GM18502 (cell line): ENCODE measurements at regions not wholly inside any gene's neighbourhood (a gene's known extent, or its start where the extent isn't known, plus 50 kb on each side); places are given as distances from the start of the nearest gene placed in this dataset.
"Not testable (repeated sequence)": the region's sequence is repeated elsewhere in the genome, so short reads cannot be mapped to it uniquely, and the experiment has no call there.

ENCODE experiments used
- ATAC-seq: cut with Tn5 transposase; IDR thresholded peaks from one replicate; pipeline ENCODE4 v1.9.1; 2021; ENCODE audit warnings: mild to moderate bottlenecking; ENCODE audit not compliant: unreplicated experiment, poor library complexity

GRCh38 chr4:78660559-78660958 is 109.0 kb downstream of the ANXA3 start:
- ATAC-seq, result no peak

- ATAC-seq, result no peak
Measured at GRCh38 chr4:78661086-78661690, 109.6 kb downstream of the ANXA3 start.

- ATAC-seq, result peak; percentile 83
Measured at GRCh38 chr4:78661921-78662521, 110.5 kb downstream of the ANXA3 start.

GRCh38 chr4:78662658-78663057 is 111.1 kb downstream of the ANXA3 start:
- no peak for ATAC-seq

- not testable (repeated sequence) for ATAC-seq
Measured at GRCh38 chr4:78664296-78664695, 111.9 kb upstream of the BMP2K start.

GRCh38 chr4:78665216-78665770 is 110.9 kb upstream of the BMP2K start:
- no peak for ATAC-seq

- no peak for ATAC-seq
Measured at GRCh38 chr4:78666830-78667258, 109.3 kb upstream of the BMP2K start.

- ATAC-seq, result peak; percentile 34
Measured at GRCh38 chr4:78667325-78667724, 108.8 kb upstream of the BMP2K start.

GRCh38 chr4:78667764-78668163 is 108.4 kb upstream of the BMP2K start:
- ATAC-seq, result peak; percentile 90

GRCh38 chr4:78669453-78669852 is 106.7 kb upstream of the BMP2K start:
- ATAC-seq, result no peak

DNA sequence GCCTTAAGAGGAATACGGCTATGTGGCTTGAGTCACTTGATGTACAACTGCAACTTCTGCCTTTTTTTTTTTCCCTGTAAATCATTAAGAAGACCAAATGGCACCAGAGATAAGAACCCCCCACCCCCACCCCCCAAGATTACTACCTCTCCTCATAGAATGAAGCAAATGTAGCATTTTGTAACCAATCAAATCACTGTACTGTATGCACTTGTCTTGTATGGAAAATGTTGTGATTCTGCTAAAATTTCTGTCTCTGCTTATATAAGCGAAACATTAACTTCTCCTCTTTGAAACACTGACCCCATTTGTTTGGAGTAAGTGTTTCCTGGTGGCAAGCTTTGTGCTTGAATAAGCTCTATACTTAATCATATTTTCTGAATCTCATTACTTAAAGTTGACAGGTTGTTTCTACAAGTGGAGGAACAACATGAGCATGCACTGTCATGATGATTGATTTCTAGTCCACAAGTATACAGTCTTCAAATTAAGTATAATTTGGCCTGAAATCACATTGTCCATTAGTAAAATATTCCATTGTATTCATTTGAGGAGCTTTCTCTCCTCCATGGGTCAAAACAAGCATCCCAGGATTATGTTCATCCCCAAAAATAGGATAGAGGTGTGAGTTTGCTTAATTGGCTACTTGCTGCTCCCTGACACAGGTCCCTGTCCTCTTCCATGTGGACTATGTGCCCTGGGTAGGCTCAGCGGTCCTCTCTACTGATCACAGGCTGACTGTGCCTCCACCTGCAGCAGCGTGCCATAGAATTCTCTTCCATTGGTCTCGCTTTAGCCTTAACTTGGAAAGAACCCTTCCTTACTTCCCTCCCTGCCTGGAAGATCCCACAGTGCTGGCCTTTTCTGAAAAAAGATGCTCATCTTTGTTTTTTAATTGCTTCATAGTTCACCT is 104.0 kb upstream of the BMP2K start:
- no peak for ATAC-seq

DNA sequence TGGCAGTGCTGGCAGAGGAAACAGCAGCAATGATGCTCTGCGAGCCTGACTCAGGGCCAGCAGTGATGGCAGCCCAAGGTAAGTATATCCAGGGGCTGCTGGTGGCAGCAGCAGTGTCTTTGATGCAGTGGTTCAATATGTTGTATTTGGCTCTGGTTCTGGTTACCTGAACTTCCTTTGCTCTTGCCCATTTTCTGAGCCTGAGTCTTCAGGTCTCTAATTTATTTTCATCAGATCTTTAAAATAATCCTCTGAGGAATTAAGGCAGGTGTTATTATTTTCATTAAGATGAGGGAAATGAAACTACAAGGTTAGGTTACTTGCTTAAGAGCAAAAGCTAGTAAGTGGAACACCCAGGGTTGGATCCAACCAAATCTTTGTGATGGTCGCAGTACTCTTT is 102.8 kb upstream of the BMP2K start:
- ATAC-seq, result no peak

GRCh38 chr4:78675325-78675724 is 100.8 kb upstream of the BMP2K start:
- ATAC-seq, result no peak

DNA sequence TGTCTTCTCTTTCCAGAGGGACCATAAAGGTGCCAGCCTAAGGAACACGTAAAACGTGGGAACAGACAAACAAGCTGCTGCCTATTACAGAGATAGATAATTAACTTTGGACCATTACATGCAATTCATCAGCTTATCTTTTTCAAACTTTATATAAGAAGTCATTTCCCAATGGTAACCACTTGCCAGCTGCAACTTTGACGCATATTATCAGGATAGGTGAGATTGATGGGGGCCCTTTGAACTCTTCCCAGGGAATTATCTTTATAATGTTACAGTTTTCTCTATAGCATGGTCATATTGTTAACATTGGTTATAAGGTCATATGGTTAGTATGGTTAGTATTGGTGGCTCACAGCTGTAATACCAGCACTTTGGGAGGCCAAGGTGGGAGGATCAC is 94.1 kb upstream of the BMP2K start:
- no peak for ATAC-seq

GRCh38 chr4:78683352-78683751 is 92.8 kb upstream of the BMP2K start:
- no peak for ATAC-seq

- no peak for ATAC-seq
Measured at GRCh38 chr4:78684325-78685079, 91.6 kb upstream of the BMP2K start.

- no peak for ATAC-seq
Measured at GRCh38 chr4:78687818-78688217, 88.3 kb upstream of the BMP2K start.

DNA sequence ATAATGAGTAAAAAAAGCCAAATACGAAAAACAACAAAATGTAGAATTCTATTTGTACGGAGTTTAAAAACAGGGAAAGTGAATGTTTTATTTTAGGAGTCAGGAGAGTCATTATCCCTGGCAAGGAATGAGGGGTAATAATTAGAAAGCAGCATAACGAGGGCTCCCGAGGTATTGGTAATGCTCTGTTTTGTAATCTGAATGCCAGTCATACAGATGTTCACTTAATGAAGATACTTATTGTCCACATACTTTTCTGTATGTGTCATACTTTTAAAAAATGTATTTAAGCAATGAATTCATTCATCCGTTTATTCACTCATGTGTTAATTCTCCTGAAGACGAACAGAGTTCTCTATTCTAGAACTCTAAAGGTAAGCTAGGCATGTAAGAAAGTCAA is 87.8 kb upstream of the BMP2K start:
- ATAC-seq, result no peak

DNA sequence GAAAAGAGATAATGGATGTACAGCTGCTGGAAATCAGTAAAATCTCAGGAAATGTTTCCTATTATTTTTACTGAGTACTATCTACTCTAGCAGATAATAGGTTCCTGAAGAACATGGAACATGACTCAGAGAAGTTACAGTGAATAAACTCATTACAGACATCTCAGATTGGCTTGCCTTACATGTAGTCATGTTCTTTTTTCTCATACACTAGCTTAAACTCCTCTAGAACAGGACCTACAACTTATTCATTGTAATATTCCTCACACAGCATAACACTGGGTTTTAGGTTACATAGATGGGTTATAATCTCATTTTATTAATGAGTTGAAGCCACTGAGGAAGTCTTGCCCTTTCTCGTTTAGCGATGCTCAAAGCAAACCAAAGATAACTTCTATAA is 86.9 kb upstream of the BMP2K start:
- no peak for ATAC-seq

GRCh38 chr4:78689700-78690323 is 86.3 kb upstream of the BMP2K start:
- no peak for ATAC-seq
